ENCODE measurements at regions not wholly inside any gene's neighbourhood (a gene's known extent, or its start where the extent isn't known, plus 50 kb on each side); places are given as distances from the start of the nearest gene placed in this dataset.

DNA sequence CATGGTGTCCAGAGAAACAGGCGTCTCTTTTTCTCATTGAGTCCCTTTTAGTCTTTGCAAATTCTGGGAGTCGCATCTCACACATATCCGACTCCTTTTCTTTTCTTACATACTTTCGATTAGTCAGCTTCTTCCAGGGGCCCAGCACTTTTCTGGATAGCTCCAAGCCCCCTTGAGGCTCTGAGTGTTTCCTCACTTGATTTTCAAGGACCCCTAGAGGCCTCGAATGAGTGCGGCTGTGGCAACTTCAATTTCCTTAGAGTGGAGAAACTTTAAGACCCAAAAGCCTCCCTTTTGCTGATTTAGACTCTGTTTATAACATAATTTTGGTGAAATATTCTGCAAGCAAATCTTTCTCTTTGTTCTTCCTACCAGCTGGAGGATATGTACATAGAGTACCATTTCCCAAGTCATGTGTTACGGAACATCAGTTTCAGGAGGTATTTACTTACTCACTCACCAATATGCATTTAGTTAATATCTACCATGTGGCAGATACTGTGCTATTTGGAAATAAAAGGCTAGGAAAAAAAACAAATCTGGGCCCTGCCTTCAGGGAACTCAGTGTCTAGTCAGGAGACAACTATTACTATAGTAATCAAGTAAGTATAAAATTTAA lies 555.2 kb downstream of the REEP3 start:
- no peak for DNase-seq (ENCODE audit: low spot score)

DNA sequence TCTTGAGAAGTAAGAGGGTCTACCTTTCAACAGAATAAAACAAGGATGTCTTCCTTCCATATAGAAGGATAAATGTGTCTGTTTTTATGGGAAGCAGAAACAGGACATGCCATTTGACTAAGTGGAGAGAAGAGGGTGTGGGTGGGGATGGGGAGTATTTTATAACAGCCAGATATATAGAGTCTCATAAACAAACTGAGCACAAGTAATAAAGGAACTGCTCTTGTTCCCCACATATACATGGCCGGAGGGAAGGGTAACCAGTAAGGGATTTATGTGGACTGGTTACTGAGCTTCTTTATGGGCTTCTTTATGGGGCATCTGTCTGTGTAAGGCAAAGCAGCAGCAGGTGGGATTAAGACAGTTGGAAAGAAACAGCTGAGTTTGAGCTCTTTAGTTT lies 558.1 kb downstream of the REEP3 start:
- no peak for DNase-seq (ENCODE audit: low spot score)

DNA sequence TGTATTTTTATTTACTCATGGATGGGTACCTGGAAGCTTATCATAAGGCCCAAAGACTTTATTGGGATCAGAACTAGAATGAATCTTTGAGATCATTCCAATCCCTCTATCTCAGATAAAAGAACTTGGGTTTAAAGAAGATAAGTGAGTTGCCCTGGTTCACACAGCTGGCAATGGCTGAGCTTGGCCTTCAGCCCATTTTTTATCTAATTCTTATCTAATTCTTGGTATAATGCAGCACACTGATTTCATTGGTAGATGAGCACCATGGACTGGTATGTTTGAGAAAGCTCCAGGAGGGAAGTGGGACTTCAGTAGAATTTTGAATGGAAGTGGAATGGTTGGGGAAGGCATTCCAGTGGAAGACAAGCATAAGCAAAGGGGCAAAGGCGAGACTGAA lies 558.9 kb downstream of the REEP3 start:
- DNase-seq (ENCODE audit: low spot score): no peak

GRCh38 chr10:64081947-64082482 lies 560.8 kb downstream of the REEP3 start:
- no peak for DNase-seq (ENCODE audit: low spot score)

DNA sequence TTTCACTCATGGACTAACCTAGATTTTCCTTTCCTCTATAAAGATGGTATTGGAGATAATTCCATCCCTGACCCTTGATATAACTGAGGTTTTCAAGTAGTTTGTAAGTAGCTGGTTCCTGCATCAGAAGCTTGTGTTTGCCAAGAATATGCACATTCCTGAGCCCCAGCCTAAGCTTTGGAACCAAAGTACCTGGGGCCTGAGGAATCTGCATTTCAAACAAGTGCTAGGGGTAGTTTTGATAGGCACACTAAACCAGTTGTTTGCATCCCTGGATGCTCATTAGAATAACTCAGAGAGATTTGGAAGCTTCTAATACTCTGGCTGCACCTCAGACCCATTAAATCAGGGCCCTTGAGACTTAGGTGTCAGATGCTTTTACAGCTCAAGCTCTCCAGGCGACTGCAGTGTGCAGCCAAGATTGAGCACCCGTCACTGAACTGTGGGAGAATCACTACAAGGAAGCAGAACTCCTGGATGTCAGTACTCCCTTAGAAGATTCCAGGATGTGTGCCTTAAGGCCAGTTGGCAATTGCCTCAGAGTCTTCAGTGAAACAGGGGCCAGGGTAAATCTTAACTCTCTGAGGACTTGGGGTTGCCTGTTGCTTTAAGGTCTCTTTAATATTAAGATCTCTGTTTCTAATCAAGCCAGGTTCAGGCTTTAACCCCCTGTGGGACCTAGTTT lies 565.0 kb downstream of the REEP3 start:
- no peak for DNase-seq (ENCODE audit: low spot score)

GRCh38 chr10:64089648-64090047 lies 568.4 kb downstream of the REEP3 start:
- DNase-seq (ENCODE audit: low spot score): no peak

DNA sequence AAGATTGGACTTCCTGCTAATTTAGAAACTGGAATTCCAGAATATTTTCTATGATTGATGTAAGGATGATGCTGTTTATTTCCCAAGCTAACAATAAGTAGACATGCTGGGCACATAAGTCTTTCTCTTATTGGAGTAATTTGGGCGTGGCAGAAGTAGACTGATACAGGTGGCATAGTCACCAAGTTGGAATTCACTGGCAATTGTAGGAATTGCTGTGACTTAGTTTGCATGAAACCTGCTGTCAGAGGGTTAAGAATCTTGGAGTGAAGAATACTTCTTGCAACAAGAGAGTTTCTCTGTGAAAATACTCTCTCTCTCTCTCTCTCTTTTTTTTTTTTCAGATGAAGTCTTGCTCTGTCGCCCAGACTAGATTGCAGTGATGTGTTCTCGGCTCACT lies 569.7 kb downstream of the REEP3 start:
- DNase-seq (ENCODE audit: low spot score): no peak

- no peak for DNase-seq (ENCODE audit: low spot score)
Observed at GRCh38 chr10:64091897-64092296, 570.7 kb downstream of the REEP3 start.

- DNase-seq (ENCODE audit: low spot score): no peak
Observed at GRCh38 chr10:64093304-64093703, 572.1 kb downstream of the REEP3 start.

DNA sequence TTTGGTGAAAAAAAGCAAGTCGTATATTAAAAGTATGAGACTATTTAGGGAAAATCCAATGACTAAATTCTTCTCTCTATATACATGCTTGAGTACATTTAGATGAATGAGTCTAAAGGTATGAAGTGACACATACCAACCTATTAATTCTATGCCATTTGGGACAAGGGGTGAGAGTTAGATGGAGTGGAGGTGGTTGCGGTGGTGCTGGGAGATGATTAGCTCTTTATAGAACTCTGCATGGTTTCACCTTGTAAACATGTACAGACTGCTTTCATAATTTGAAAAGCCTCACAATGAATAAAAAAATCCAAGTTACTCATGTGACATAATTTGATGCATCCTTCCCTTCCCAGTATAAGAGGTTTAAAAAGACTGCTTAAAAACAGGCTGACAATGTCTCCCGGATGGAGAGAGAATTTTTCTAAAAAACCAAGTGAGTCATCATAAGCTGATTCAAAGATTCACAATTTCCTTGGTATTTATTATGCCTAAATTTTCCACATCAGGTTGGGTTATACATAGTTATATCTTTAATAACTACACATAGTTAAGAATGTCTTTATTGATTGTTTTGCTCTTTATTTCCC lies 572.8 kb downstream of the REEP3 start:
- no peak for DNase-seq (ENCODE audit: low spot score)

DNA sequence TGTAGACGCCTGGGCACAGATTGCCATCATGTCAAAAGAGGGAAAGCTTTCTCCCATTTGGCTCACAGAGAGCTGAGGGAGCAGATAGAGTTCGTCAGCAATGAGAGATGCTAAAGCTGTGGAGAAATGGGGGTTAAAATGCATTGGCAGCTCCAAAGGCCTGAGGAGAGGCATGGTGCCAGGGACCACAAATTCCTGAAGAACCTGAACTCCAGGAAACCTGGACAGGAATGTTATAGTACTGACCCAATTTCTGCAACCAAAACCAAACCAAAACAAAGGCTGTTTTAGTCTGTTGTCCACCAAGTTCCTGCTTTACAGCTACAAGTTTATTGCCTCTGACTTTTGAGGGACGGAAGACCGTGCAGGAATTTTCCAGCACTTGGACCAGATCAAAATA lies 575.7 kb downstream of the REEP3 start:
- no peak for DNase-seq (ENCODE audit: low spot score)

- no peak for DNase-seq (ENCODE audit: low spot score)
Observed at GRCh38 chr10:64097391-64098122, 576.4 kb downstream of the REEP3 start.

- DNase-seq (ENCODE audit: low spot score): no peak
Observed at GRCh38 chr10:64098994-64099393, 577.8 kb downstream of the REEP3 start.

DNA sequence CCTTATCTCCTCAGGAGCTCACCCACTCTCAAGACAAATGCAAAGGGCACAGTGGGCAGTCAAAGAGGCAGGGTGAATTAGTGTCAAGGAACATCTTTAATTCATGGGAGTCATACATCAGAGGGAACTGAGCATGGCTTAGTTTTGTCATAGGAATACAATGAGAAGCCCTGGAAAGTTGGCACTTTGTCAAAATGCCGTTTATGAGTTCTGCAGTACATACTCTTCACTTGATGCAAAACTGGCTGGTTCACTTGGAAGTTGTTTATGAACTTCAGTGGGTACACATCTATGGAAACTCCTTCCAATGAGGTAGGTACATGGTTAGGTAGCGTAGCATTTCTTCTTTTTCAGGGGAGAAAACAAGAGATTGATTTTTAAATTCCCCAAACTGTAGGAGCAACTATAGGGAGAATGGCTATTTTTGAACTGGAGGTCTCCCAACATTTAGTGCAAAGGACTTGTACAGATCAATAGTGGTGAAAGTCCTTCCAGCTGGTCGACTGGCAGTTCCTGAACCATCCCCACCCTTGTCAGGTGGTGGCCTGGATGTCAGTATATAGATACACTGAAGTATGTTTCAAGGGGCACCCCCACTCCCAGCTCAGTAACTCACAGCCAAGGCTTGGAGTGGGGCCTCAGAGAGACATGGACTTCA lies 580.5 kb downstream of the REEP3 start:
- DNase-seq (ENCODE audit: low spot score): no peak

GRCh38 chr10:64102264-64102633 lies 581.0 kb downstream of the REEP3 start:
- DNase-seq (ENCODE audit: low spot score): no peak

DNA sequence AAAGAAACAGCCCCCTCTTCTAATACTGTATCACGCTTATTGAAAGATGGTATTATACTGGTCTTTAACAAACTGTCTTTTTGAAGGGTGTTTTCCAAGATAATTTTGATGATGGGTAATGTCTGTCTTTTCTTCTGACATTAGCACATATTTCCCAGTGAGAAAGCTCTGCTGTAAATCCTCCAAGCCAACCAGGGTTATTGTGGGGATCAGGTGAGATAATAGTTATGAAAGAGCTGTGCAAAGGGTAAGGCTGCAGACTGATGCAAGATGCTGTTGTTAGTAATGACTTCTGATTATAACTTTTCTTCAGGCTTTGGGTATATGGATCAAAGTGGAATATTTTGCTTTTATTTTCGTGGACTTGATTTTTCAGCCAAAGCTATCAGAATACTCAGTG lies 581.7 kb downstream of the REEP3 start:
- no peak for DNase-seq (ENCODE audit: low spot score)

DNA sequence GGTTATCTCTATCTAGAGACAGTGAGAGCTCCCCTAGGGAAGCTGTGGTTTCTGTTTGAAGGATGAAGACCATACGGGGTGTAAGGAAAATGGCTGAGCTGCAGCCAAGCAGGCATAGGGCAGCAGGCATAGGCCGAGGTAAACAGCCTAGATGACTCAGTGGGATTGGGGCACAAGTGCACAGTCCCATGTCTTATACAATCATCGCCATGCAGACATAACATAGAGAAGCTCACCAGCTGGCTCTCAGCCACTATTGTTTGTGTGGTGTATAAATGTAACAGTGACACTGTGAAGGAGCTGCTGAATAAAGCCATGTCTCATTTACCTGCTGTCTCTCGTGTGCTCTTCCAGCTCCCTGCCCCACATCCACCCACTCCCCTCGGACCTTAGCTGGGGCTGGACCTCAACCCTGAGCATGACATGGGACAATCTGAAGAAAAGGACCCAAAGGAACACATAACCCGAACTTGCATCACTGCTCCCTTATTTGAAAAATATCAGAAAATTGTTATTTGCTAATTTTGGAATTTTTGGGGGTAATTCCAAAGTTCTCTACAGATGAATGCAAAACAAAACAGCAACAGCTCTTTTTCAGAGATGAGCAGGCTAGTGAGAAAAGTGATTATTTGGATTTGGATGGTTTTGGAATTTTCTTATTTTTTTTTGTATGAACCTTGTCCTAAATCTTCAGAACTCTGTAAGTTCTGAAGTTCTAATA lies 582.7 kb downstream of the REEP3 start:
- no peak for DNase-seq (ENCODE audit: low spot score)

- no peak for DNase-seq (ENCODE audit: low spot score)
Observed at GRCh38 chr10:64109926-64110495, 588.8 kb downstream of the REEP3 start.

DNA sequence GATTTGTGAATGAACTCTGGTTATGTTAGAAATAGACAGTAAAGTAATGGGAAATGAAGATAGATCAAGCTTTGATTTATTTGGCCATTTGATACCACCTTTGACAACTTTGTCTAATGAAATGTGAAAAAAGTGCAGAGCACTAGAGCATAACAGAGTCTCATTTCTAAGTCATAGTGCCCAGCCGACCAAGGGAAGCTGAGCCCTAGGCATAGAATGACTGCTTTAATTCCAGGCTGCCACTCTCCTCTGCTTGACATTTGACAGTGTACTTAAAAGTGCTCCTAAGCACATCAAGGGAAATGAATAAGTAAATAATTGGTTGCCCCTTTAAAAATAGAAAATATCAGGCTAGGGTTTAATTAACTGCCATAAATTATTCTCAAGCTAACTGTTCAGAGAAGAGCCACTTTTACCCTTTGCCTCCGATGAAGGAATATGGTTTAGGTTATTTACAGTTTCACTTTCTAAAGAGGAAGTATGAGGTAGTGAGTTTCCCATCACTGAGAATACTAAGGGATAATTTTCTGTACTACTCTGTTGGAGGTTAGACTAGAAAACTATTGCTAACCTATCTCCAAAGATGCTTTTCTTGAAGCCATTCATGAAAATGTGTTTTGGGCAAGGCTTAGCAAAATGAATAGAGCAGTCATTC lies 591.6 kb downstream of the REEP3 start:
- DNase-seq (ENCODE audit: low spot score): no peak

GRCh38 chr10:64113375-64113774 lies 592.2 kb downstream of the REEP3 start:
- no peak for DNase-seq (ENCODE audit: low spot score)

- DNase-seq (ENCODE audit: low spot score): peak; percentile 21
Observed at GRCh38 chr10:64113792-64114191, 592.6 kb downstream of the REEP3 start.

Measured in H4 (cell line).